ENCODE measurements at regions not wholly inside any gene's neighbourhood (a gene's known extent, or its start where the extent isn't known, plus 50 kb on each side); places are given as distances from the start of the nearest gene placed in this dataset.

GRCh38 chr7:88357781-88358525 lies 51.3 kb upstream of the STEAP4 start:
- DNase-seq (ENCODE audit: low read depth) = peak; percentile 40
- TF ChIP-seq MAX (IDR thresholded peaks at IDR 0.05; ENCODE audit: low read depth, low read length) (no peak), MYC (IDR thresholded peaks at IDR 0.05; ENCODE audit: low read depth, low read length) (no peak)
- TF ChIP-seq, protein P1, sequence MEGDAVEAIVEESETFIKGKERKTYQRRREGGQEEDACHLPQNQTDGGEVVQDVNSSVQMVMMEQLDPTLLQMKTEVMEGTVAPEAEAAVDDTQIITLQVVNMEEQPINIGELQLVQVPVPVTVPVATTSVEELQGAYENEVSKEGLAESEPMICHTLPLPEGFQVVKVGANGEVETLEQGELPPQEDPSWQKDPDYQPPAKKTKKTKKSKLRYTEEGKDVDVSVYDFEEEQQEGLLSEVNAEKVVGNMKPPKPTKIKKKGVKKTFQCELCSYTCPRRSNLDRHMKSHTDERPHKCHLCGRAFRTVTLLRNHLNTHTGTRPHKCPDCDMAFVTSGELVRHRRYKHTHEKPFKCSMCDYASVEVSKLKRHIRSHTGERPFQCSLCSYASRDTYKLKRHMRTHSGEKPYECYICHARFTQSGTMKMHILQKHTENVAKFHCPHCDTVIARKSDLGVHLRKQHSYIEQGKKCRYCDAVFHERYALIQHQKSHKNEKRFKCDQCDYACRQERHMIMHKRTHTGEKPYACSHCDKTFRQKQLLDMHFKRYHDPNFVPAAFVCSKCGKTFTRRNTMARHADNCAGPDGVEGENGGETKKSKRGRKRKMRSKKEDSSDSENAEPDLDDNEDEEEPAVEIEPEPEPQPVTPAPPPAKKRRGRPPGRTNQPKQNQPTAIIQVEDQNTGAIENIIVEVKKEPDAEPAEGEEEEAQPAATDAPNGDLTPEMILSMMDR (IDR thresholded peaks at IDR 0.05; ENCODE audit: low read depth, low read length) = peak; percentile 58
- H3K4me3 ChIP-seq (ENCODE audit: low read depth, low read length) = no peak overlapping the region

GRCh38 chr7:88357294-88357693 lies 50.6 kb upstream of the STEAP4 start:
- no peak for DNase-seq (ENCODE audit: low read depth)
- TF ChIP-seq MAX (IDR thresholded peaks at IDR 0.05; ENCODE audit: low read depth, low read length) = no peak
- TF ChIP-seq, protein P1 (IDR thresholded peaks at IDR 0.05; ENCODE audit: low read depth, low read length) = no peak
- no peak for TF ChIP-seq MYC (IDR thresholded peaks at IDR 0.05; ENCODE audit: low read depth, low read length)
- TF ChIP-seq POLR2A (IDR thresholded peaks at IDR 0.05; ENCODE audit: extremely low read depth, insufficient read length) = no peak
- H3K4me3 ChIP-seq (ENCODE audit: low read depth, low read length) = no peak overlapping the region
